Tongue (tissue), 1 donor: ENCODE measurements at regions not wholly inside any gene's neighbourhood (a gene's known extent, or its start where the extent isn't known, plus 50 kb on each side); places are given as distances from the start of the nearest gene placed in this dataset.
"Not testable (repeated sequence)": the region's sequence is repeated elsewhere in the genome, so short reads cannot be mapped to it uniquely, and the experiment has no call there.

Experiments
- DNase-seq: peaks from one replicate; pipeline ENCODE4 v3.0.0-alpha.2; 2015

- no peak for DNase-seq
These were observed 393.1 kb upstream of the SOX9 start for GRCh38 chr17:71727723-71728122.

GRCh38 chr17:71730871-71731270, 389.9 kb upstream of the SOX9 start:
- no peak for DNase-seq

GRCh38 chr17:71735893-71736292, 384.9 kb upstream of the SOX9 start:
- DNase-seq: no peak

GRCh38 chr17:71740866-71741265, 380.0 kb upstream of the SOX9 start:
- no peak for DNase-seq

GRCh38 chr17:71741836-71742235, 379.0 kb upstream of the SOX9 start:
- DNase-seq: no peak

GRCh38 chr17:71748872-71749271, 371.9 kb upstream of the SOX9 start:
- DNase-seq: no peak

GRCh38 chr17:71753070-71753469, 367.8 kb upstream of the SOX9 start:
- peak; percentile 2 for DNase-seq

- no peak for DNase-seq
These were observed 363.7 kb upstream of the SOX9 start for GRCh38 chr17:71757156-71757555.

- DNase-seq: no peak
These were observed 362.9 kb upstream of the SOX9 start for GRCh38 chr17:71757956-71758355.

- DNase-seq: no peak
These were observed 361.3 kb upstream of the SOX9 start for GRCh38 chr17:71759422-71760060.

- no peak for DNase-seq
These were observed 360.6 kb upstream of the SOX9 start for GRCh38 chr17:71760062-71760720.

GRCh38 chr17:71762526-71762925, 358.3 kb upstream of the SOX9 start:
- DNase-seq: no peak

- peak; percentile 20 for DNase-seq
These were observed 356.3 kb upstream of the SOX9 start for GRCh38 chr17:71764505-71764904.

GRCh38 chr17:71765437-71765836, 355.4 kb upstream of the SOX9 start:
- no peak for DNase-seq

- no peak for DNase-seq
These were observed 351.0 kb upstream of the SOX9 start for GRCh38 chr17:71769850-71770249.

- DNase-seq: no peak
These were observed 343.7 kb upstream of the SOX9 start for GRCh38 chr17:71777048-71777640.

- DNase-seq: no peak
These were observed 341.3 kb upstream of the SOX9 start for GRCh38 chr17:71779482-71779881.

GRCh38 chr17:71780596-71780995, 340.2 kb upstream of the SOX9 start:
- no peak for DNase-seq

GRCh38 chr17:71782021-71782420, 338.8 kb upstream of the SOX9 start:
- DNase-seq: not testable (repeated sequence)

GRCh38 chr17:71790791-71791190, 330.0 kb upstream of the SOX9 start:
- DNase-seq: no peak

GRCh38 chr17:71791311-71791710, 329.5 kb upstream of the SOX9 start:
- DNase-seq: no peak

- peak; percentile 31 for DNase-seq
These were observed 327.9 kb upstream of the SOX9 start for GRCh38 chr17:71792966-71793365.

- DNase-seq: no peak
These were observed 327.3 kb upstream of the SOX9 start for GRCh38 chr17:71793518-71793917.

GRCh38 chr17:71798701-71799100, 322.1 kb upstream of the SOX9 start:
- DNase-seq: no peak
